HPDE6-E6E7 (cell line): ENCODE measurements at regions not wholly inside any gene's neighbourhood (a gene's known extent, or its start where the extent isn't known, plus 50 kb on each side); places are given as distances from the start of the nearest gene placed in this dataset.

Source experiments
- DNase-seq: peaks from one replicate; pipeline ENCODE4 v3.0.0; 2011; ENCODE audit warnings: missing footprints; ENCODE audit errors: extremely low spot score

DNA sequence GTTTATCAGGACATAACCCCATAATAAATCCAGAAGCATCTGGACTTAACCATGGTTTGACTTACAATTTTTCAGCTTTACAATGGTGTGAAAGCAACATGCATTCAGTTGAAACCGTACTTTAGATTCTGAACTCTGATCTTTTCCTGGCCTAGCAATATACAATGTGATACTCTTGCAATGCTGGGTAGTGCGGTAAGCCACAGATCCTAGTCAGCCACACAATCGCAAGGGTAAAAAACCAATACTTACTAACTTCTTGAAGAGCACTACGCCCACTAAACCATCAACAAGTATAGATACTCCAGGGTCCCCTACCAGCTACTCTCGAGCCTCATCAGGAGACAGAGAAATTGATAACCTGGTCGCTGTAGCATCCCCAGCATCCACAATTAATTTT lies 71.0 kb upstream of the CCDC150 start:
- no peak for DNase-seq

DNA sequence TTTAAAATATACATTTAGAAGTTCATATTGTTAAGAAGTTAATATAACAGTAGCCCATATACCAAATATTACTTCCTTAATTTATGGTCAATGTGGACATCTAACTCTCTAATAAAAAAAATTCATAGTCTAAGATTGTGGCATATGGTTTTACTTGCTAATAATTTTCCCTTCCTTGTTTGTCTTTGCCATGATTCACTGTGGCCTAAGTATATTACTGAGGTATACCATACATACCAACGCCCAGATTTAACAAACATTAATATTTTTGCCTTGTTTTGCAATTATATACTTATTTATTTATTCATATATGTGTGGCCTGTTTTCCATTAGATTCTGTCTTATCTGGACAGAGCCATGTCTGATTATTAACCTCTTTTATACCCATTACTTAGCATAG lies 54.6 kb upstream of the CCDC150 start:
- DNase-seq, result no peak

DNA sequence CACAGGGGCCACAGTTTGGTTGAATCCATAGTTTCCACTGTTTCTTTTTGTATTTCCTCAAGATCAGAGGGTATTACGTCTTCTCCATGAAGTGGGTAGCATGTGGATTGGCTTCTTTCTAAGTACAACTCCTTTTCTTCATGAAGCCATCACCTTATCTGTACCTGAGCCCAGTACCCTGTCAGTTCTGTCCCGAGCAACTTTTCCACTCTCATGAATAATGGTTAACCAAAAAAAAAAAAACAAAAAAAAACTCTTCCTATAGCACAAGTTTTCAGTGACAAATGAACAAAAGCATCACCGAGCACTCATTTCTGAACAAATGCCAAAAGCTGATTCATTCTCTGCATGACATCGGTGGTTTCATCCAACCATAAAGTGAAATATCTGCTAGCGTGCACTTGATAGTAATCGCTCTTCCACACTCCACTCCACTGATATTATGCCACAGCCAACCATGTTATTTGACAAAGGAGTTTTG lies 53.0 kb upstream of the CCDC150 start:
- no peak for DNase-seq

DNA sequence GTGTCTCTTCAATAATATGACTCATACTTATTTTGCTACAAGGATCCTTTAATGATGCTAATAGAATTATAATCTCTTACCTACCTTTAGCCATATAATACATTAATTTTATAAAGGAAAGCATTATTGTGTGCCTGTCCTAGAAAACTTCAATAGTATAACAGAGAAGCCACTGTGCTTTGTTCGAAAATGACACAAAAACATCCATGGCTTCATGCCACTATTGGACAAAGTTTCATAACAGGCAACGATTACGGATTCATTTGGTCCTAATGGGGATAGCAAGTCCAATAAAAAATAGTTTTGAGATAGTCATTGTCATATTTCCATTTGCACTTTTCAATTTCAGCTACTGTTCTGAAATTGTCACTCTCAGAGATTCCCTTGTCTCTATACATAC lies 52.5 kb upstream of the CCDC150 start:
- DNase-seq, result no peak

DNA sequence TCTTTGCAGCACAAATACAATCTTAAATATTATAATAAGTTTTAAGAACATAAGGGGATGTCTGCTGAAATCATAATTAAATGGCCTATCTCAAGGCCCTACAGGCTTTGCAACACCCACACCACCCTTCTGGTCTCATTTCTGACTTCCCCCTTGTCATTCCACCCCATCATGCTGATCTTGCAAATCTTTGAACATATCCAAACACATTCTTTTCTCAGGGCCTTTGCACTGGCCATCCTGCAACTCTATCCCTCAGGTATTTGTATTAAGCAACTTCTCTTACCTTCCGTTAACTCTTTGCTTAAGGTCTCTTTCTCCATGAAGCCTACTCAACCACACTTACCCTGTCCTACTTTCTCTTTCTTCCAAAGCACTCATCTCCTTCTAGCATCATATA lies 51.8 kb upstream of the CCDC150 start:
- DNase-seq, result no peak

DNA sequence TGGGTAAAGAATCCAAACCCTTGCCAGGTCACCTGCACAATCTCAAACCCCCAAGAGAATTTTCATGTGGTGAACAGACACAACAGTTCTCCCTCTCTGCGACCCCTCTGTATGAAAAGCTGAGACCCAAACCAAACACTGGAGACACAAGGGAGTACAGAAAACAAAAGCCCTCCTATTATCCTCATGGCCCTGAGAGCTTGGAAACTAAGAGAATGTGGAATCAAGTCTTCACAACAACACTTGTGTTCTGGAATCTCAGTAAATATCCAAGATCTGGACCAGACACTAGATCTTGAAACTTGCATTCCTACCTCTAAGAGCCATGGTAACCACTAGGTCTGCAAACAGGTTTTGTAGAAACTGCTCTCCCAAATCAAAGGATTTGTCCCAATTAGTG lies 50.1 kb upstream of the CCDC150 start:
- no peak for DNase-seq
